OCI-LY1 (cell line): ENCODE measurements at regions not wholly inside any gene's neighbourhood (a gene's known extent, or its start where the extent isn't known, plus 50 kb on each side); places are given as distances from the start of the nearest gene placed in this dataset.

Experiments used
- CTCF ChIP-seq: fragments of 200-600 bp; sonication (generic), shearing (Covaris generic); IDR thresholded peaks from 2 replicates; pipeline ENCODE4 v1.5.1; 2017; ENCODE audit warnings: mild to moderate bottlenecking, antibody characterized with exemption, low read length, moderate library complexity, mixed read lengths
- EZH2 ChIP-seq: fragments of 200-600 bp; sonication (generic), shearing (Covaris generic); IDR thresholded peaks from 2 replicates; pipeline ENCODE4 v1.8.0; 2017; ENCODE audit warnings: borderline replicate concordance, mixed run types, mild to moderate bottlenecking, antibody characterized with exemption, low read length, moderate library complexity, mixed read lengths

GRCh38 chr16:86894925-86895324, 316.6 kb downstream of the FOXL1 start:
- no peak for TF ChIP-seq EZH2
- no peak for TF ChIP-seq CTCF
